GM12878 (cell line): ENCODE measurements at regions not wholly inside any gene's neighbourhood (a gene's known extent, or its start where the extent isn't known, plus 50 kb on each side); places are given as distances from the start of the nearest gene placed in this dataset.
A peak's percentile ranks its signal among the peaks of the same experiment; 100 is the strongest.

Experiments
- ATAC-seq: fragments of 200-7000 bp; cut with Tn5 transposase; 3 replicates; pipeline ENCODE4 v1.9.1; 2020; ENCODE audit warnings: mild to moderate bottlenecking, moderate library complexity
- BruUV-seq: library from RNA; stranded (reverse); fragments of 400-500 nt; replicated peaks from 2 replicates; lab custom pipeline; 2021; lab: Mats Ljungman, UMichigan
- CTCF ChIA-PET: fragments of 300-600 bp; sonication (Branson Sonifier 250); formaldehyde crosslinking; extraction: SDS; loops from one replicate; lab custom pipeline; 2021; ENCODE audit warnings: inconsistent platforms; lab: Yijun Ruan, JAX
- POLR2A ChIA-PET: fragments of 350-600 bp; formaldehyde crosslinking; extraction: SDS; loops from one replicate; lab custom pipeline; 2021; ENCODE audit warnings: inconsistent platforms; lab: Charles Lee
- RAD21 ChIA-PET: fragments of 300-600 bp; sonication (Branson Sonifier 250); formaldehyde crosslinking; loops from one replicate; lab custom pipeline; 2023; ENCODE audit warnings: antibody characterized with exemption; ENCODE audit not compliant: unreplicated experiment; lab: Charles Lee
- SMC1A ChIA-PET: fragments of 300-600 bp; sonication (Branson Sonifier 250); formaldehyde crosslinking; loops from one replicate; lab custom pipeline; 2023; ENCODE audit not compliant: unreplicated experiment, uncharacterized antibody; lab: Charles Lee
- DNase-seq: peaks from one replicate; pipeline ENCODE4 v3.0.0-alpha.2; 2011; ENCODE audit warnings: low read depth, low spot score
- FAIRE-seq: peaks from 3 replicates; lab custom pipeline; 2011; peaks lifted over from hg19 to GRCh38; lab: Jason Lieb, UNC
- H2AFZ ChIP-seq: 2 replicates; pipeline ENCODE4 v1.6.0; 2011; ENCODE audit warnings: low read depth, low read length, control low read depth; ENCODE audit not compliant: control insufficient read depth
- H3K27ac ChIP-seq: 2 replicates; pipeline ENCODE4 v1.5.1; 2011; ENCODE audit warnings: control low read depth; ENCODE audit not compliant: control insufficient read depth, insufficient read depth
- H3K27me3 ChIP-seq, 2 experiments: replicated peaks in 1 of 2; 2 replicates each; pipeline versions ENCODE4 v1.6.0 to v1.6.1; 2011; ENCODE audit warnings: low read length in 1 of 2; ENCODE audit not compliant: control insufficient read depth in 2 of 2, insufficient read depth in 2 of 2
- H3K36me3 ChIP-seq, 2 experiments: 2 replicates each; pipeline ENCODE4 v1.5.1; 2011; ENCODE audit warnings: low read length in 1 of 2; ENCODE audit not compliant: control insufficient read depth in 2 of 2, insufficient read depth in 2 of 2
- H3K4me1 ChIP-seq: 2 replicates; pipeline ENCODE4 v1.6.1; 2011; ENCODE audit warnings: mild to moderate bottlenecking, low read length, moderate library complexity, mixed read lengths; ENCODE audit not compliant: control insufficient read depth, insufficient read depth
- H3K4me2 ChIP-seq: 2 replicates; pipeline ENCODE4 v1.6.0; 2011; ENCODE audit warnings: control low read depth; ENCODE audit not compliant: control insufficient read depth, insufficient read depth
- H3K4me3 ChIP-seq: fragments of 200-600 bp; sonication (generic); 2 replicates; pipeline ENCODE4 v1.5.1; 2016
- H3K79me2 ChIP-seq: 2 replicates; pipeline ENCODE4 v1.6.0; 2011; ENCODE audit warnings: low read length; ENCODE audit not compliant: control insufficient read depth, insufficient read depth
- H3K9ac ChIP-seq: 2 replicates; pipeline ENCODE4 v1.8.0; 2011; ENCODE audit warnings: low read length, control low read depth, mixed read lengths; ENCODE audit not compliant: control insufficient read depth, insufficient read depth
- H3K9me3 ChIP-seq: replicated peaks from 3 replicates; pipeline ENCODE4 v1.5.1; 2011; ENCODE audit warnings: mild to moderate bottlenecking, low read length; ENCODE audit not compliant: control insufficient read depth, insufficient read depth
- H4K20me1 ChIP-seq: 2 replicates; pipeline ENCODE4 v1.6.0; 2011; ENCODE audit not compliant: control insufficient read depth, insufficient read depth
- HCFC1 ChIP-seq: fragments of 150-350 bp; IDR thresholded peaks from 2 replicates; pipeline ENCODE4 v1.6.1; 2014; ENCODE audit warnings: low read length
- MYC ChIP-seq: IDR thresholded peaks from 2 replicates; pipeline ENCODE4 v1.6.1; 2011; ENCODE audit warnings: mild to moderate bottlenecking, low read length, moderate library complexity, inconsistent platforms; ENCODE audit not compliant: insufficient read depth, insufficient replicate concordance, insufficient read length, severe bottlenecking
- POLR2AphosphoS5 ChIP-seq: IDR thresholded peaks from 2 replicates; pipeline ENCODE4 v1.6.1; 2011; ENCODE audit warnings: mild to moderate bottlenecking, low read length, inconsistent platforms
- SPI1 ChIP-seq: IDR thresholded peaks from 2 replicates; pipeline ENCODE4 v1.6.1; 2011; ENCODE audit warnings: low read depth, mild to moderate bottlenecking, low read length, moderate library complexity, borderline replicate concordance; ENCODE audit not compliant: insufficient read depth
- STAT3 ChIP-seq: IDR thresholded peaks from 2 replicates; pipeline ENCODE4 v1.6.1; 2011; ENCODE audit warnings: low read depth, low read length, improper control_type of control experiment
- TAF1 ChIP-seq: IDR thresholded peaks from 2 replicates; pipeline ENCODE4 v1.6.1; 2011; ENCODE audit warnings: mild to moderate bottlenecking, low read depth, low read length, borderline replicate concordance
- YY1 ChIP-seq: IDR thresholded peaks from 2 replicates; pipeline ENCODE4 v1.6.1; 2011; ENCODE audit warnings: low read depth, mild to moderate bottlenecking, low read length
- WGBS: methylation state at CpG from one replicate; pipeline ENCODE4 v1.1.6; 2016; ENCODE audit warnings: low lambda C conversion rate; ENCODE audit not compliant: insufficient replicate concordance, insufficient coverage; ENCODE audit errors: missing lambda C conversion rate; 5-methylcytosine and 5-hydroxymethylcytosine counted together
- in situ Hi-C: fragments of 300-500 bp; cut with MboI; formaldehyde crosslinking; loops from 9 replicates; pipeline ENCODE4 v1.14.3; 2018; ENCODE audit warnings: mixed read lengths
- intact Hi-C: fragments of 100-400 bp; cut with micrococcal nuclease; formaldehyde crosslinking; loops from one replicate; pipeline ENCODE4 v1.14.2; 2022; ENCODE audit not compliant: unreplicated experiment

DNA sequence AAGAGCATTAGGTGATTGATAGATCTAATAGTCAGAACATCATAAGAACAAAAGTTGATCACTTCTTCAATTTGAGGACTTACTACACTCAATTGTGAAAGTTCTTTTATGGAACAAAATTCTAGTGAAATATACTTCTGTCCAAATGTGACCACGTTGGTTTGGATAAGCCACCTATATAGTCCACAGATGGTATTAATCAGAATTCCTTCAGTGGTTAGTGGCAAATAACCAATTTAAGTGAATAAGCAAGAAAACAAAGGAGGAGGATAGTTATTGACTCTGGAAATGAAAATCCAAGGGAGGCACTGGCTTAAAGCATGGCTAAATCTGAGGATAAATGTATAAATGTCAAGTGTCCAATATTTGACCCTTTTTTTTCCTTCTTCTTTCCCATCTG lies 268.5 kb upstream of the MARCKS start:
- Histone ChIP-seq H4K20me1 (no peaks in the 10 kb centered on the region), H3K4me2 (no peak overlapping the region), H3K9ac (no peak overlapping the region), H3K9me3 (no peaks in the 10 kb centered on the region), H3K36me3 (no peaks in the 10 kb centered on the region), H3K27ac (no peak overlapping the region), H3K4me1 (no peaks in the 10 kb centered on the region), H3K27me3 (no peaks in the 10 kb centered on the region), H2AFZ (no peak overlapping the region), H3K79me2 (no peaks in the 10 kb centered on the region), H3K4me3 (no peak overlapping the region)
- DNase-seq (no peak), FAIRE-seq (no peak), ATAC-seq (no peak)
- no TSS peak for BruUV-seq
- CTCF ChIA-PET: no interaction called here
- WGBS: 0% methylated on average over 1 of the region's 1 CpG
- in situ Hi-C loops: no loop called here
- RAD21 ChIA-PET: no interaction called here
- intact Hi-C loops: no loop called here
- POLR2A ChIA-PET: no interaction called here
- no peak for TF ChIP-seq MYC
- no peak for TF ChIP-seq POLR2AphosphoS5
- TF ChIP-seq TAF1: no peak
- no peak for TF ChIP-seq STAT3
- SMC1A ChIA-PET: interaction anchor here (0.6 to 1.3 kb wide), 3 partner anchors 9 to 577 kb away, joined by 3 read pairs; no protein-coding TSS in a partner anchor

DNA sequence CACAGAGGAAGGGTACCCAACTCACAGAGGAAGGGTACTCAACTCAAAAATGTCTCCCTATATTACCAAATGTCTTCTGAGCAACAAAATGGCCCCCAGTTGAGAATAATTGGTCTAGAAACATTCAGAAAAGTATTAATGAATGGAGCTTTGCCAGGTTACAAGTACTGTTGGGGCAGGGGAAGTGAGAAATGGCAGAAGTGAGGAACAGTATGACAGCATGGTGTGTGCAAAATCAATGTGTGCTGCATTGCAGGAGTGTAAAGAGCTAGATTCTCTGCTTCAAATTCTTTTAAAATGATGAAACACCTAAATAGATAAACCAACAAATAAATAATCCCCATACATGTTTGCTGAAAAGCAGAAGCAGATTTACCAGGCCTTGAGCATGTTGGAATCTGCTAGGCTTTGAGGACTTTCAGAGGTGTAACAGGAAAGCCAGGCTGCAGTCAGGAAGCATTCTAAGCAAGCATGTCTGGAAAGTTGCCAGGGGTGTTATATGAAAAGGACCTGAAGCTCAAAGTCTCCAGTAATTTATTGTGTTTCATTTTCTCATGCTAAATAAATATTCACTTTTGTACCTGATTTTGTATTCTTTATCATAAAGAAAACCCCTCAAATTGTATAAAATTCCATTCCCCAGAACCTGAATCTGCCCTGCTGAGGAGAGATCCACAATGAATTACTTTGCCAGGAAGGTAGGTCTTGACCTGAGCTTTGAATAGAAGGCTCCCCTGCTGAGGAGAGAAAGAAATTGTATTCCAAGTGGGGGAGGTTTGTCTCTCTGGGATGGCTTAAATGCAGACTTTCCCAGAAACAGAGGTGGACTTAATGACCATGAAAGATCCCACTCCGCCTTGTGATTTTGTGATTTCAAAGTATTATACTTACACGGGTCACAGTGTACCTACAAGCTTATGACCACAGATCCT lies 265.0 kb upstream of the MARCKS start:
- H3K9me3 ChIP-seq: no peaks in the 10 kb centered on the region
- H3K9ac ChIP-seq: no peak overlapping the region
- no peak overlapping the region for H3K27ac ChIP-seq
- no peaks in the 10 kb centered on the region for H3K4me1 ChIP-seq
- in situ Hi-C loops (no loop called here), intact Hi-C loops (no loop called here)
- H3K27me3 ChIP-seq: no peaks in the 10 kb centered on the region
- DNase-seq (no peak), ATAC-seq (peak; percentile 85), FAIRE-seq (no peak)
- no peak overlapping the region for H3K4me2 ChIP-seq
- WGBS: 69% methylated on average over 2 of the region's 2 CpGs
- ChIA-PET CTCF (interaction anchor here (0.6 to 1.2 kb wide), 3 partner anchors 34 to 773 kb away, joined by 3 read pairs; no protein-coding TSS in a partner anchor), POLR2A (interaction anchor here (0.5 to 1.0 kb wide), 2 partner anchors 34 to 47 kb away, joined by 3 read pairs; no protein-coding TSS in a partner anchor), RAD21 (interaction anchor here (0.6 to 1.3 kb wide), 3 partner anchors 33 to 286 kb away, joined by 3 to 8 read pairs (median 4); no protein-coding TSS in a partner anchor), SMC1A (interaction anchor here (0.7 to 1.3 kb wide), 8 partner anchors 10 to 103 kb away, joined by 3 to 4 read pairs (median 3); no protein-coding TSS in a partner anchor)
- peak overlapping the region; percentile 27 for H2AFZ ChIP-seq
- no peak overlapping the region for H3K4me3 ChIP-seq
- no peaks in the 10 kb centered on the region for H3K79me2 ChIP-seq
- no peaks in the 10 kb centered on the region for H4K20me1 ChIP-seq
- no TSS peak for BruUV-seq
- H3K36me3 ChIP-seq: no peaks in the 10 kb centered on the region
- TF ChIP-seq SPI1: peak; percentile 69; the same call in 1 of the 2 replicates
- TF ChIP-seq HCFC1: no peak
- 0 out of 2 replicates have a peak, but pooled peaks have one; percentile 43 for TF ChIP-seq YY1
